Psoas muscle (tissue), 7 donors: ENCODE measurements at regions not wholly inside any gene's neighbourhood (a gene's known extent, or its start where the extent isn't known, plus 50 kb on each side); places are given as distances from the start of the nearest gene placed in this dataset.

Source experiments
- ATAC-seq, 4 donors: fragments of 200-7000 bp; cut with Tn5 transposase; one replicate each; pipeline ENCODE4 v1.9.1; 2020; ENCODE audit warnings: moderate library complexity in 3 of 4, mild to moderate bottlenecking in 2 of 4
- DNase-seq, 2 donors: peaks; one replicate each; pipeline ENCODE4 v3.0.0-alpha.2; 2020
- H3K27ac ChIP-seq: fragments of 200-600 bp; one replicate; pipeline ENCODE4 v1.8.0; 2022
- H3K27me3 ChIP-seq, 3 donors: fragments of 200-600 bp in 1 of 3; one replicate each; pipeline versions ENCODE4 v1.6.1 to v1.8.0; 2013 to 2022; ENCODE audit warnings: low read length in 2 of 3, mild to moderate bottlenecking in 2 of 3, moderate library complexity in 1 of 3; ENCODE audit not compliant: insufficient read depth in 3 of 3
- H3K36me3 ChIP-seq, 2 donors: fragments of 200-600 bp in 1 of 2; one replicate each; pipeline versions ENCODE4 v1.6.1 to v1.8.0; 2013 to 2022; ENCODE audit warnings: low read depth in 1 of 2, mild to moderate bottlenecking in 1 of 2, moderate library complexity in 1 of 2; ENCODE audit not compliant: insufficient read depth in 1 of 2
- H3K4me1 ChIP-seq: fragments of 200-600 bp; one replicate; pipeline ENCODE4 v1.8.0; 2022
- H3K4me3 ChIP-seq: fragments of 200-600 bp; one replicate; pipeline ENCODE4 v1.8.0; 2022; ENCODE audit warnings: mild to moderate bottlenecking
- H3K9me3 ChIP-seq: fragments of 200-600 bp; one replicate; pipeline ENCODE4 v1.8.0; 2022
- CTCF ChIP-seq: fragments of 200-600 bp; IDR thresholded peaks from one replicate; pipeline ENCODE4 v1.8.0; 2022; ENCODE audit warnings: antibody characterized with exemption
- WGBS, 3 donors: extraction: QIAGEN DNeasy Blood & Tissue Kit; methylation state at CpG; one replicate each; pipeline versions ENCODE4 v1.1.6 to v1.1.7; 2013; 5-methylcytosine and 5-hydroxymethylcytosine counted together
- intact Hi-C, 2 donors: fragments of 100-400 bp; cut with DNase I; formaldehyde crosslinking; loops; one replicate each; pipeline versions ENCODE4 v1.11.0 to v1.14.2; 2022
- donor health status: healthy with polysubstance abuse.
- donor health status: DM: no; HTN: no; CAD: no; lungs with moderate emphysema.
- donor health status: Bipolar disorder and iron deficiency.
- donor health status: healthy.
- donor health status: DM: yes; HTN: yes; CAD: no.
- donor health status: DM: no; HTN: no; CAD: no.
- donor health status: DM: yes; HTN: yes; CAD: no.

GRCh38 chr3:110615454-110615853 lies 456.2 kb upstream of the NECTIN3 start:
- DNase-seq (no peak), ATAC-seq (no peak)
- no peak overlapping the region for H3K4me3 ChIP-seq
- WGBS, 3 donors, result 82 to 96% (median 82%) methylated on average over 1 of the region's 1 CpG
- H3K27me3 ChIP-seq, result no peaks in the 10 kb centered on the region
- no peak overlapping the region for H3K27ac ChIP-seq
- no peak for TF ChIP-seq CTCF
- H3K9me3 ChIP-seq, result no peaks in the 10 kb centered on the region
- no peaks in the 10 kb centered on the region for H3K4me1 ChIP-seq
- no peaks in the 10 kb centered on the region for H3K36me3 ChIP-seq
- intact Hi-C loops, result no loop called here

GRCh38 chr3:110618512-110619226 lies 452.9 kb upstream of the NECTIN3 start:
- TF ChIP-seq CTCF, result no peak
- Histone ChIP-seq H3K9me3 (no peaks in the 10 kb centered on the region), H3K36me3 (no peaks in the 10 kb centered on the region), H3K4me1 (no peaks in the 10 kb centered on the region), H3K27ac (no peak overlapping the region), H3K4me3 (no peak overlapping the region), H3K27me3 (no peaks in the 10 kb centered on the region)
- no peak for DNase-seq
- 58 to 68% (median 65%) methylated on average over 2 of the region's 2 CpGs for WGBS, 3 donors
- intact Hi-C loops, result no loop called here
- ATAC-seq, result no peak

GRCh38 chr3:110620118-110620517 lies 451.5 kb upstream of the NECTIN3 start:
- DNase-seq (no peak), ATAC-seq (no peak)
- Histone ChIP-seq H3K4me1 (no peaks in the 10 kb centered on the region), H3K4me3 (no peak overlapping the region), H3K9me3 (no peaks in the 10 kb centered on the region), H3K36me3 (no peaks in the 10 kb centered on the region), H3K27ac (no peak overlapping the region), H3K27me3 (no peaks in the 10 kb centered on the region)
- 54 to 59% (median 58%) methylated on average over 4 of the region's 4 CpGs for WGBS, 3 donors
- intact Hi-C loops, result no loop called here
- TF ChIP-seq CTCF, result no peak

GRCh38 chr3:110623571-110623970 lies 448.0 kb upstream of the NECTIN3 start:
- DNase-seq (no peak), ATAC-seq (no peak)
- Histone ChIP-seq H3K4me3 (no peak overlapping the region), H3K27ac (no peak overlapping the region), H3K9me3 (no peaks in the 10 kb centered on the region), H3K36me3 (no peaks in the 10 kb centered on the region), H3K27me3 (no peaks in the 10 kb centered on the region), H3K4me1 (no peaks in the 10 kb centered on the region)
- intact Hi-C loops, result no loop called here
- WGBS, 3 donors, result 38 to 74% (median 41%) methylated on average over 1 of the region's 1 CpG
- TF ChIP-seq CTCF, result no peak

GRCh38 chr3:110624576-110624975 lies 447.0 kb upstream of the NECTIN3 start:
- DNase-seq (no peak), ATAC-seq (no peak)
- Histone ChIP-seq H3K27ac (no peak overlapping the region), H3K27me3 (no peaks in the 10 kb centered on the region), H3K4me3 (no peak overlapping the region), H3K36me3 (no peaks in the 10 kb centered on the region), H3K9me3 (no peaks in the 10 kb centered on the region), H3K4me1 (no peaks in the 10 kb centered on the region)
- 39 to 43% (median 40%) methylated on average over 3 of the region's 3 CpGs for WGBS, 3 donors
- intact Hi-C loops, result no loop called here
- TF ChIP-seq CTCF, result no peak
